GM19438 (cell line): ENCODE measurements at regions not wholly inside any gene's neighbourhood (a gene's known extent, or its start where the extent isn't known, plus 50 kb on each side); places are given as distances from the start of the nearest gene placed in this dataset.
"Not testable (repeated sequence)": the region's sequence is repeated elsewhere in the genome, so short reads cannot be mapped to it uniquely, and the experiment has no call there.

Source experiments
- ATAC-seq: cut with Tn5 transposase; IDR thresholded peaks from one replicate; pipeline ENCODE4 v1.9.1; 2021; ENCODE audit warnings: low read depth; ENCODE audit not compliant: unreplicated experiment

DNA sequence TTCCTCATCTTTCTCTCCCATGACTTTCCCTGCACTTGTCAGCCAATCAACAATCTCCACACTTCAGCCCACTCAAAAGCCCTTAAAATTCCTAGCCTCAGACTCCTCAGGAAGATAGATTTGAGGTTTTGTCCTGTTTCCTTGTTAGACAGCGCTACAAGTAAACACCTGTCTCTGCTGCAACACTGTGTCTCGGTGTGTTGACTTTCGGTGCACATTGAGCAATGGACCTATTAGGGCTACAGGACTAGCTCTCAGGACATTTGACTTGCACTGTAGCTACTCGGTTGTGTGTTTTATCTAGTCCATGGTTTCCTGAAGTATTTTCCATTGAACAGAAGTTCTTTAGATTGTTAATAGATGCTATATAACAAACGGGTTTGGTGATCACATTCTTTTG lies 140.9 kb upstream of the XPO1 start:
- no peak for ATAC-seq

DNA sequence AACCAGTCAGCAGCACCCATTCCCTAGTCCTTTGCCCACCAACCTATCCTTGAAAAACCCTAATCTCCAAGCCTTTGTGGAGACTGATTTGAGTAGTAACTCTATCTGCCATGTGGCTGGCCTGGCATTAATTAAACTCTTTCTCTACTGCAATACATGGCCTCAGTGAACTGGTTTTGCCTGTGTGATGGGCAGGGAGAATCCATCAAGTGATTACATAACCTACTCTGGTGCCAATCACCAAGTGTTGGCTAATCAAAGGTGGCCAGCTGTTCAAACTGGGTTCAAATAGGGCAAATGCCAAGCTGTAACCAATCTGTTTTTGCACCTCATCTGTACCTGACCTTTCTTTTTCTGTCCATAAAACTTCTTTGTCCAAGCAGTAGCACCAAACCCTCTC lies 139.8 kb upstream of the XPO1 start:
- no peak for ATAC-seq

DNA sequence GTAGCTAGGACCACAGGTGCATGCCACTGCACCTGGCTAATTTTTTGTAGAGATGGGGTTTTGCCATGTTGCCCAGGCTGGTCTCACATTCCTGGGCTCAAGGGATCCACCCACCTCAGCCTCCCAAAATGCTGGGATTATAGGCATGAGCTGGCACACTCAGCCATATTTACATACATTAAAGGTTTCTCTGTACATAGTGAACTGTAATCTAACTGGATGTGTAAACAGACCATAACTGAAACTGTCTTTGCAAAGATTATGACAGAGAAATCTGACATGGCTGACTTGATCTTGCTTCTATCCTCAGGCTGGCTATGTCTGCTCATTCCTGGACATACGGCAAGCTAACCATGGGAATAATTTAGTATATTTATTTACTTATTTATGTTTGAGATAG lies 139.2 kb upstream of the XPO1 start:
- ATAC-seq: no peak

DNA sequence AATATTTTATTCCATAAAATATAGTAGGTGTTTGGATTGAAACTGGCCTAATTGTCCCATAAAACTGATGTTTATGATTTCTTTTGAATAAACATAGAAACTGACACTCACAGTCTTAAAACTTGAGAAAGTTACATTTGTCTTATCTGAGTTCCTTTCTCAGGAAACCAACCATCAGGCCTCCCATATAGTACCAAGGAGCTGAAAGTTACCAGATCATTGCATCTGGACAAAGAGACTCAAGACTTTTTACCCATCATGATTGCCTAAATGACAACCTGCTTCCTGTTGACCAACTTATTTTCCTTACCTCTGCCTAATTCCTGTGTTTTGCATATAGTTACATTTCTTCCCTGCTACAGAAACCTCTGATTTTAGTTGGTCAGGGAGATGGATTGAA lies 137.0 kb upstream of the XPO1 start:
- ATAC-seq: no peak

DNA sequence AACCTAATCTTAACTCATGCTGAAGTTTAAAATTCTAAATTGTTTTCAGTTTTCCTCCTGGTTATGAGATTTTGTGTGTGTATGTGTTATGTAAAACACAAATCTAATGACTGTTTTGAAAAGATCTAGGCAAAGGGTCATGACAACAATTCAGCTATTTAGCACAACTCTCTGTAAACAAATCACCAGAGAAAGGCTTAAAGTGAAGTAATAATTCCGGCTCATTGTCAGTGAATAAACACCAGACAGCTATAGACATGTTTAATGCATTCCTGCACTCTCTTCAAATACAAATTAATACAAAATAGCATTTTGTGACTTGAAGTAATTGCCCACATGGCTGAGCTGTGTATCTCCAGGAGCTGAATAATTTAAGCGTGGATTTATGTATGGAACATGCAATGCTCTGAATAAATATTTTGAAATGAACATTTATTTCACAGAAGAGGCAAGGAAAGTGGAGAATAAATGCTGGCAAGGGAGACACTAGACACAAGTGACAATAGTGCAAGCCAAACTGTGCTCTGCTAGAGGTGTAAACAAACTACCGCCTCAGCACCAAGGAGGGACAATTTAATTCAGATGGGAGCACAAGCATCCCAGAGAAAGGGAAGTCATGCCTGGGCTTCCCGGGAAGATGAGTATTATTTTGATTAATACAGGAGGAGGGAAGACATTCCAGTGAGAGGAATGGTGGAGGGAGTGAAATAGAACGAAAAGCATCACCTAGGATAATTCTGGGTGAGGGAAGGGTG lies 133.6 kb upstream of the XPO1 start:
- no peak for ATAC-seq

DNA sequence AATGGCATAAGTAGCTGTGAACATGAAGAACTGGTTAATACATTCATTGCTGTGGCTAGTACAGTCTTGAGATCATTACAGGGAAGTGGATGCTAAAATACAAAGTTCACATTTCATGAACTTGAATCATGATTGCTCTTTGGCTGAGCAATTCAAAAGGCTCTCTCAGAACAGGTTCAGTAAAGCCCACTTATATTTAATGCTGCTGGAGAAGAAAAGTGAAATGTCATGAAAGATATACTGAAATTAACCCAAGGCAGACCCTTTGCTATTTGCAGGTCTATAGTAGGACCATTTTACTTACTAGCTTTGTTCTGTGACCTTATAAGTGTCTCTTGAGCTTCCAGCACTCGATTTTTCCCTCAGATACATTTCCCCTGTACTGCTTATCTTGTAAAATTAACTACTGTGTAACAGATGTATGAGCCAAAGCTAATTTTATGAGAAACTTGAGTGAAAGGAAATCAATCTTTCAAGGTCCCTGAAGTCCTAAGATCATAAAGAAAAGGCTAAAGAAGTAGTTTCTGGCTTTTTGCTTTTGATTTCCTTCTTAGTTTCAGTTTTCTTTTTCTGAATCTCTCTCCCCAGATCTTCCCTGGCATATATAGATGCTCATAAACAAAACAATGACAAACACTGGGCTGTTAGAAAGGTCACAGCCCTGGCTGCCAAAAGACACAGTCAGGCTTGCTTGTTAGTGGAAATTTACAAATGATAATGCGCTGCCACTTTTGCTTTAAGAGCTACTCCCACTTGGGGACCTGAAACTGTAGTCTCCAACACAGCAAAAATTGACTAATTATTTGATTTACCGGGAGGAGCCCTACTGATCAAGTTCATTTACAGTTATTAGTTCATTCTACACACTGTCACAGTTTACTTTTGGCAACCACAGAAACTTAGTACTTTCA lies 132.7 kb upstream of the XPO1 start:
- peak; percentile 66 for ATAC-seq

DNA sequence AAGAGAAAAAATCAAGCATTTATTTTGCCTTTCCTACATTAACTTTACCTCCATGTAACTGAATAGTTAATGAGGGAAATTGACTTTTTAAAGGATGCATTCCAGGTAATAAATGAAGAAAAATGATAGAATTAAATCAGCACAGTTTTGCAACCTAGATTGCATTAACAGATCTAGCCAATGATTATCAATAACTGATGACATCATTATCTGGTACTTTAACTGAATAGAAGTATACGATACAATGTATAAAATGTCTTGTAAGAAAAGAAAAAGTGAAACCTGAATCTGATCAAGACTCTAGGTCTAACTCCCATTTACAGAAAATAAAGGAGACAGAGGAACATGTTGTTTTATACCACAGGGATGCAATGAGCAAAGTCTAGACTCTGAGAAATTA lies 126.0 kb upstream of the XPO1 start:
- no peak for ATAC-seq

DNA sequence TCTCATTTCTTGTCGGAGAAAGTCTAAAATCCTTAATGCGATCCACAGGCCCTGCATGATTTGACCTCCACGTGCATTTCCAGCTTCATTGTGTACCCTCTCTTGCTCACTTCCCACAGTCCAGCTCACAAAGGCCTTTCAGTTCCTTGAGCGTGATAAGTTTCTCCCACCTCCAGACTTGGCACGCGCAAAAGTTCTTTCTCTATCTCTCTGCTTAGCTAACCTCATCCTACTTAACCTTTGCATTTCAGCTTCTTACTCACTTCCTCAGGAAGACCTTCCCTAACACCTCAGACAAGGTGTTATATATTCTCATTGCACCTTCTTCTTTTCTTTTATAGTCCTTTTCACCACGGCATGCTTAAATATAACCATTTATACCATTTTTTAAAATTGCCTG lies 124.8 kb upstream of the XPO1 start:
- ATAC-seq: no peak

DNA sequence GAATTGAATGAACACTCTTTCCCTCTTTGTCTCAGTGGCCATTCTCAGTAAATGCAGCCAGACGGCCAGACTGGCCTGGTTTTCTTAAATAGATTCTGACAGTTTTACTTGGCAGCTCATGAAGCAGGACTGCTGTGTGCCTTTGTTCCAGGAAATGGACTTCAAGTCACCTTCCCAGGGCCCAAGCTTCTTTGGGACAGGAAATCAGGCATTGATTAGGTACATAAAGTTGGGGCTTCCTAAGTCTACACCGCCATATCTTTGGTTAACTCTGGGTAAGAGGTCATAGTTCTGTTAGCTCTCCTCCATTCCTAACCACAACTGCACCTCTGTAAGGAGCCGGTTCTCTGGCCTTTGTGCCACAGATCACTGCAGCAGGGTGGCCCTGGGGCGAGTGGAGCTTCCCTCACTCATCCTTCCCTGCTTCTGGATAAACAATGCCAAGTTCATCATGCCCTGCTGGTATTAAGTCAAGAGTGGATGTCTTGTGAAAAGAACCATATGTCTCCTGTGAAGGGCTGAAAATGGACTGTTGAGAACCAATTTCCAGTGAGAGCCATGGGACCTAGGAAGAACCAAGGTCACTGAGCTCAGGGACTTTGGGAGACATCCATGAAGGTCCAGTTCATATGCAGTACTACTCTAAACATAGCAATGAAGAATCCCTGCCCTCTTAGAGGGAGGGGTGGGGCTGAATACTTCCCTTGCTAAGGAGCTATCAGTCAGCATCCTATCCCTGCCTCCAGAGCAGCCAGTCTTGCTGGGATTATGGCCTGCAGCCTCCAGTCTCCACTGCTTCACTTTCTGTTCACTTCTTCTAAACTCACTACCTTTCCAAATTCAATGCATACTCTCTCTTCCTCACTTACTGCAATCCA lies 122.6 kb upstream of the XPO1 start:
- ATAC-seq: no peak

DNA sequence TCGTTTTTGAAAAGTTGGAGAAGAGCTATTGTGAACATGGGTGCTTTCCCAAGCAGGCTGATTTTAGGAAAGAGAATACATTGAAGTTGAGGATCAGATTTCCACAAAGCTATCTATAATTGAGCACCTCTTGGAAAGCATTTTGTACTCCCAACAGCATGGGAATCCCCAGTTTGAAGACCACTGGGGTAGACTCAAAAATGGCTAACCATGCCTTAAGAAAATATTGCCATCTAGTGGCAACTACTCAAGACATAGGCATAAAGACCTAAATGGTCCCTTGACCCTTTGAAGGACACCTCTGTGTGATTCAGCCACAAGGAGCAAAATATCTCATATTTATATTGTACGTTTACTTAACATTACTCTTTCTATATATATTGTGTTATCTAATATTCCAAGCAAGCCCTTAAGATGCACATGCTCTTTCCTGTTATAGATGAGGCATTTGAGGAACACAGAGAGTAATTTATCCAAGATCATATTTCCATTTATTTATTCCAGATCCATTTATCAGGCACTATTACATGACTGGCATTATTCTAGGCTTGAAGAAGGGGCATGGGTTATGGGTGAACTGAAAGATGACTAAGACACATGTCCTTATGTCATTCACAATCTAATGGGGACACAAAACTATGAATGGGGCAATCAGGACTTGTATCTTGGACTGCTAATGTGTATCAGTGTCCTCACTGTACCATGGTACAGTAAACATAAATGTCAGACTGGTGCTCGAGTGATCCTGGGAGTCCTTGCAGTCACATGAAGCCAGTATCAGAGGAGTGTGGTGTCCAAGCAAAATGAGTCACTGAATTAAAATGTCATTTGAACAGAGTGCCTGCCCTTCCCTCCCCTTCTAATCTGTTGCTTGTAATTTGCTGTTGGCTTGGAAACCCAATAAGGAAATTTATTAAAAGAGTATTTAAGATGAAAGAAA lies 121.0 kb upstream of the XPO1 start:
- ATAC-seq: no peak

DNA sequence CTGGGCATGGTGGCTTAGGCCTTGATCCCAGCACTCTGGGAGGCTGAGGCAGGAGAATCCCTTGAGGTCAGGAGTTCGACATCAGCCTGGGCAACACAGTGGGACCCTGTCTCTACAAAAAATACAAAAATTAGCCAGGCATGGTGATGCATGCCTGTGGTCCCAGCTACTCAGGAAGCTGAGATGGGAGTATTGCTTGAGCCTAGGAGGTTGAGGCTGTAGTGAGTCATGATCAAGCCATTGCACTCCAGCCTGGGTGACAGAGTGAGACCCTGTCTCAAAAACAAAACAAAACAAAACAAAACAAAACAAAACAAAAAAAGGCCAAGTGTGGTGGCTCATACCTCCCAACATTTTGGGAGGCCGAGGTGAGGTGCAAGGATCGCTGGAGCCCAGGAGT lies 111.8 kb upstream of the XPO1 start:
- not testable (repeated sequence) for ATAC-seq

DNA sequence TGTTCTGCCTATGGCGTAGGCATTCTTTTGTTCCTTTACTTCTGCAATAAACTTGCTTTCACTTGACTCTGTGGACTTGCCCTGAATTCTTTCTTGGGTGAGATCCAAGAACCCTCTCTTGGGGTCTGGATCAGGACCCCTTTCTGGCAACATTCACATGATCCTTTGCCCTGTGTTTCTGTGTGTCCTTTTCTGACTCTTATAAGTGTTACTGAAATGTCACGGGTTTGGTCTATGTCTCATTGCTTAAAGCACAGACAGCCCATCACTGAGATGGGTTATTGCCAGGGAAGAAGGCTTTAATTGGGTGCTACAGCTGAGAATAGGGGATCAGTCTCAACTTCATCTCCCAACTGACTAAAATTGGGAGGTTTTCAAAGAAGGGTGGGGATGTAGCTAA lies 110.9 kb upstream of the XPO1 start:
- ATAC-seq: no peak

DNA sequence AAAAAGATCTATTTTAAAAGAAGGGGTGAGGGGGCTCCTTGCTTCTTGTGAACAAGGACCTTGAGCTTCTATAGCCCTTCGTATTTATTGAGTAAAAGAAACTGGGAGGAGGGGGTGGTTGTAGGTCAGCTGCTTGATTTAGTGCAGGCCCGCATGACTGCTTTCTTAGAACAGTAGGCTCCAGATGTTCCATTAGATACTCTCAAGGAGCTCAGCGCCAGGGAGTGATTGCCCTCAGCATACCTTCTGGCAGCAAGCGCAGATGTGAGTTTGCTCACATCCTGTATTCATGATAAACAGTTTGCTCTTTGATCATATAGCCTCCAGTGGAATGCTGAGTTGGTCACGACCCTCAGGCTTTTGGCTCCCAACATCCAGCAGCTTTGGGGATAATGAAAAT lies 108.9 kb upstream of the XPO1 start:
- ATAC-seq: no peak

DNA sequence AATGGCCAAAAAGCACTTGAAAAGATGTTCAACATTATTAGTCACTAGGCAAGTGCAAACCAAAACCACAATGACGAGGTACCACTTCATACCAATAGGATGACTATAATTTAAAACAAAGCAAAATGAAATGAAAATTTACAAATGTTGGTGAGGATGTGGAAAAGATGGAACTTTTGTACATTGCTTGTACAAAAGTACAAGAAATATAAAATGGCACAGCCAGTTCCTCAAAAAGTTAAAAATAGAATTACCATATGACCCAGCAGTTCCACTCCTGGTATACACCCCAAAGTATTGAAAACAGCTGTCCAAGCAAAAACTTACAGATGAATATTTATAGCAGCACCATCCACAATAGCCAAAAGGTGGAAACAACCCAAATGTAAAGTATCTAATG lies 107.8 kb upstream of the XPO1 start:
- no peak for ATAC-seq

DNA sequence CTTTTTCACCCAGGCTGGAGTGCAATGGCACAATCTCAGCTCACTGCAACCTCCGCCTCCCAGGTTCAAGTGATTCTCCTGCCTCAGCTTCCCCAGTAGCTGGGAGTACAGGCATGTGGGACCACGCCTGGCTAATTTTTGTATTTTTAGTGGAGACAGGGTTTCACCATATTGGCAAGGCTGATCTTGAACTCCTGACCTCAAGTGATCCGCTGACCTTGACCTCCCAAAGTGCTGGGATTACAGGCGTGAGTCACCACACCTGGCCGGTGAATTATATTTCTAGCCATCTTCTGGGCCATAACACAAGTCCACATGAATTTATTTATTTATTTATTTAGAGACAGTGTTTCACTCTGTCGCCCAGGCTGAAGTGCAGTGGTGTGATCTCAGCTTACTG lies 105.0 kb upstream of the XPO1 start:
- not testable (repeated sequence) for ATAC-seq

DNA sequence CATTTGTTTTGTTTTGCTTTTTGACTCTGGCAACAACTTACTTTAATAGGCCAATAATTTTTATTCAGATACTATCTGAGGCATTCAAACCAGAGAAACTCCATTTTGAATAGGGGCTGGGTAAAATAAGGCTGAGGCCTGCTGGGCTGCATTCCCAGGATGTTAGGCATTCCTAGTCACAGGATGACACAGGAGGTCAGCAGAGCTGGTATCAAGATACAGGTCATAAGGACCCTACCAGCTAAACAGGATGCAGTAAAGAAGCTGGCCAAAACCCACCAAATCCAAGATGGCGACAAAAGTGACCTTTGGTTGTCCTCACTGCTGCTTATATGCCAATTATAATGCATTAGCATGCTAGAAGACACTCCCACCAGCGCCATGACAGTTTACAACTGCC lies 102.2 kb upstream of the XPO1 start:
- no peak for ATAC-seq

DNA sequence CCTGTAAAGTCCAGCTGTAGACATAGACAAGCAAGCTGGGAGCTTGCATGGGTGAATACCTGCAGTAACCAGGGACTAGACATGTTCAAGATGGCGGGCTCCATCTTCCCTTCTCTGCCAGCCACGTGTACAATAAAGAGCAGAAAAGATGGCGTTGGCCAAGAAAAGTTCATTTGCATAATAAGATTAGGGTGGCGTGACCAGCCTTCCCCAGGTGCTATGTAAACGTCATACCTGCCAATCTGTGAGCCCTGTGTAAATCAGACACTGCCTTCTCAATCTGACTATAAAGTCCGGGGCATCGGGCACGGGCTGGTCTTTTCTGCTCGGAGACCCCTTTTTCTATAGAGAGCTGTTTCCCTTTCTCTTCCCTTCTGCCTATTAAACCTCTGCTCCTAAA lies 101.6 kb upstream of the XPO1 start:
- ATAC-seq: no peak

DNA sequence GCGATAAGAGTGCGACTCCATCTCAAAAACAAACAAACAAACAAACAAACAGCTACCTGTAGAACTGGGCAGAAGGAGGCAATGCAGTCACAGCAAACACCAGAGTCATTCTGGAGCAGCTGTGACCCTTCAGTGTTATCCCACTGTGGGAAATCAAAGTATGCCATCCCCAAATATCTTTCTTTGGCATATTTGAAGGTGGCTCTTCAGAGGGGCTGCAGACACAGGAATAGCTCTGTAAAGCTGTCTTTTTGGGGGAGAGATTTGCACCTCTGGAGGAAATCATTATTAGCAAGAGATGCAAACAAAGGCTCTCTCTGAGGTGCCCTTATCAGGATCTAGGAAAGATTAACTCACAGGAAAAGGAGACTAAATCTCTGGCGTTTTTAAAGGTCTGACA lies 98.5 kb upstream of the XPO1 start:
- no peak for ATAC-seq

DNA sequence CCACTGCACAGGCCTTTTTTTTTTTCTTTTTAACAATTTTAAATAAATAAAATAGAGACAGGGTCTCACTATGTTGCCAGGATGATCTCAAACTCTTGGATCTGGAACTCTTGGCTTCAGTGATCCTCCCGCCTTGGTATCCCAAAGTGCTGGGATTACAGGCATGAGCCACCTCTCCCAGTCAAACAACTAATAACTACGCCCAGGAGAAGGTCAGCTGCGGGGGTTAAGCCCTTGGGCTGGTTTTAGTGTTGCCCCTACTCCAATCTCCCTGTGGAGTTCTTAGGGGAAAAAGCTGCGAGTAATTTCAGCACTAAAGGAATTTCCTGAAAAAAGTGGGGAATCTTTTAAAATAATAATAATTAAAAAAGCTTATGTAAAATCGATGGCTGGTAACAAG lies 96.4 kb upstream of the XPO1 start:
- no peak for ATAC-seq

DNA sequence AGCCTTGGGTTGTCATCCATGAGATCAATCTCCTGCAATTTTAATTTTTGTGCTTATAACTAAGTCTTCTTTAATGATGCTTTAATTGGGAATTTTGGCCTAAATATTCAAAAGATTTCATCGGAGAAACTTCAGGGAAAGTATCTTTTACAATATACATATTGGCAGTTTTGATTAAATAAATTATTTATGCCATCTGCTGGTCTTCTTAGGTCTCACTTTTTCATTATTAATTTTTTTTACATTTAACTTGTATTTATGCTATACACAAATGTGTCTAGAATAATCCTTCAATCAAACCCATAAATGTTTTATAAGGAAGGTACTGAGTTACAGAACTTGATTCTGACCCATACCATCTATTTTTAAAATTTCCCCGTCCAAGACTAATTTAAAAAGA lies 95.1 kb upstream of the XPO1 start:
- no peak for ATAC-seq
